T-cell (primary cell): ENCODE measurements at regions not wholly inside any gene's neighbourhood (a gene's known extent, or its start where the extent isn't known, plus 50 kb on each side); places are given as distances from the start of the nearest gene placed in this dataset.
"Not testable (repeated sequence)": the region's sequence is repeated elsewhere in the genome, so short reads cannot be mapped to it uniquely, and the experiment has no call there.

Source experiments
- ATAC-seq, 4 experiments: fragments of 200-7000 bp in 3 of 4; fragments of 150-1000 bp in 1 of 4; cut with Tn5 transposase; replicated peaks in 1 of 4; 1 replicate in 3 of 4; 2 replicates in 1 of 4; pipeline ENCODE4 v1.10.0; 2021; ENCODE audit warnings: moderate library complexity in 3 of 4, mild to moderate bottlenecking in 2 of 4, moderate number of reproducible peaks in 1 of 4
- CTCF ChIA-PET, 2 donors: fragments of 300-600 bp; sonication (Branson Sonifier 250); formaldehyde crosslinking; loops; one replicate each; lab custom pipeline; 2022; ENCODE audit warnings: antibody characterized with exemption in 2 of 2; lab: Charles Lee
- POLR2A ChIA-PET, 2 donors: fragments of 300-600 bp; sonication (Branson Sonifier 250); formaldehyde crosslinking; loops; one replicate each; lab custom pipeline; 2022; ENCODE audit warnings: antibody characterized with exemption in 2 of 2; lab: Charles Lee
- DNase-seq, 35 experiments: peaks; one replicate each; pipeline versions ENCODE4 v3.0.0 to v3.0.0-alpha.2; 2013 to 2023
- H3K27ac ChIP-seq: one replicate; pipeline ENCODE4 v1.5.1; 2013; ENCODE audit warnings: low read length
- H3K27me3 ChIP-seq, 2 experiments: replicated peaks in 1 of 2; 1 replicate in 1 of 2; 2 replicates in 1 of 2; pipeline versions ENCODE4 v1.6.1 to v1.7.0; 2013; ENCODE audit warnings: low read length in 1 of 2, mixed read lengths in 1 of 2; ENCODE audit not compliant: control insufficient read depth in 2 of 2, insufficient read depth in 2 of 2; ENCODE audit errors: extremely low read depth in 1 of 2
- H3K36me3 ChIP-seq, 2 donors: 1 replicate in 1 of 2; 2 replicates in 1 of 2; pipeline versions ENCODE4 v1.6.1 to v1.7.0; 2013; ENCODE audit warnings: low read length in 1 of 2; ENCODE audit not compliant: control insufficient read depth in 2 of 2, insufficient read depth in 1 of 2; ENCODE audit errors: extremely low read depth in 1 of 2
- H3K4me1 ChIP-seq, 2 experiments: 1 replicate in 1 of 2; 2 replicates in 1 of 2; pipeline versions ENCODE4 v1.6.1 to v1.7.0; 2013; ENCODE audit warnings: low read length in 2 of 2, mixed read lengths in 1 of 2; ENCODE audit not compliant: insufficient read depth in 2 of 2, control insufficient read depth in 1 of 2; ENCODE audit errors: extremely low read depth in 1 of 2
- H3K4me3 ChIP-seq, 2 donors: 1 replicate in 1 of 2; 2 replicates in 1 of 2; pipeline versions ENCODE4 v1.5.1 to v1.7.0; 2013; ENCODE audit warnings: mild to moderate bottlenecking in 2 of 2, low read length in 1 of 2, moderate library complexity in 1 of 2; ENCODE audit not compliant: control insufficient read depth in 1 of 2; ENCODE audit errors: extremely low read depth in 1 of 2
- H3K9me3 ChIP-seq: 2 replicates; pipeline ENCODE4 v1.7.0; 2013
- H3K27ac Mint-ChIP-seq, 2 donors: one replicate each; pipeline ENCODE4 v1.8.0; 2020 to 2021; ENCODE audit warnings: mild to moderate bottlenecking in 2 of 2, mixed read lengths in 2 of 2
- H3K27me3 Mint-ChIP-seq, 2 donors: one replicate each; pipeline ENCODE4 v1.8.0; 2021 to 2022; ENCODE audit warnings: mixed read lengths in 2 of 2
- H3K36me3 Mint-ChIP-seq: one replicate; pipeline ENCODE4 v1.8.0; 2021; ENCODE audit warnings: mixed read lengths
- H3K4me1 Mint-ChIP-seq, 3 donors: one replicate each; pipeline ENCODE4 v1.8.0; 2020 to 2022; ENCODE audit warnings: mixed read lengths in 3 of 3, mild to moderate bottlenecking in 1 of 3
- H3K4me3 Mint-ChIP-seq, 3 donors: one replicate each; pipeline ENCODE4 v1.8.0; 2020 to 2022; ENCODE audit warnings: mild to moderate bottlenecking in 3 of 3, mixed read lengths in 3 of 3, moderate library complexity in 3 of 3
- H3K9me3 Mint-ChIP-seq, 3 donors: one replicate each; pipeline ENCODE4 v1.8.0; 2020 to 2022; ENCODE audit warnings: mixed read lengths in 3 of 3
- WGBS: methylation state at CpG from one replicate; pipeline ENCODE4 v1.1.5; 2013; ENCODE audit warnings: missing lambda C conversion rate; ENCODE audit not compliant: insufficient coverage; 5-methylcytosine and 5-hydroxymethylcytosine counted together

GRCh38 chr5:91449083-91449482, 66.0 kb upstream of the ARRDC3 start:
- ATAC-seq (no peak), DNase-seq (no peak)
- peaks cover 0 to 3% (median 2%) of the 10 kb centered on the region in 3 donors for H3K4me1 Mint-ChIP-seq
- H3K4me1 ChIP-seq, result no peaks in the 10 kb centered on the region
- no peaks in the 10 kb centered on the region for H3K9me3 ChIP-seq
- no CpG with 5 or more reads among the region's 1 CpG for WGBS
- no peak overlapping the region for H3K27ac ChIP-seq
- H3K27me3 ChIP-seq, result no peaks in the 10 kb centered on the region
- CTCF ChIA-PET, result no interaction called here
- no peak overlapping the region for H3K27ac Mint-ChIP-seq
- no peaks in the 10 kb centered on the region for H3K36me3 ChIP-seq
- no peaks in the 10 kb centered on the region for H3K27me3 Mint-ChIP-seq
- POLR2A ChIA-PET, result no interaction called here
- peaks cover 0 to 4% (median 4%) of the 10 kb centered on the region in 3 donors for H3K9me3 Mint-ChIP-seq
- H3K4me3 ChIP-seq, result no peak overlapping the region
- H3K36me3 Mint-ChIP-seq, result peaks cover 9% of the 10 kb centered on the region
- no peak overlapping the region for H3K4me3 Mint-ChIP-seq

GRCh38 chr5:91448079-91448478, 65.0 kb upstream of the ARRDC3 start:
- H3K4me3 Mint-ChIP-seq, H3K4me3 ChIP-seq, H3K27me3 ChIP-seq, ATAC-seq, POLR2A ChIA-PET, H3K27ac ChIP-seq, H3K27ac Mint-ChIP-seq, H3K9me3 ChIP-seq, H3K9me3 Mint-ChIP-seq, H3K4me1 Mint-ChIP-seq, H3K36me3 Mint-ChIP-seq, CTCF ChIA-PET, H3K4me1 ChIP-seq, DNase-seq, H3K27me3 Mint-ChIP-seq, H3K36me3 ChIP-seq: not testable (repeated sequence)
- no CpG with 5 or more reads among the region's 2 CpGs for WGBS

GRCh38 chr5:91446880-91447279, 63.8 kb upstream of the ARRDC3 start:
- H3K4me3 ChIP-seq, H3K27ac ChIP-seq, H3K27me3 Mint-ChIP-seq, CTCF ChIA-PET, H3K36me3 ChIP-seq, H3K27me3 ChIP-seq, H3K4me1 Mint-ChIP-seq, H3K4me1 ChIP-seq, DNase-seq, H3K9me3 Mint-ChIP-seq, ATAC-seq, H3K36me3 Mint-ChIP-seq, POLR2A ChIA-PET, H3K27ac Mint-ChIP-seq, H3K9me3 ChIP-seq, H3K4me3 Mint-ChIP-seq: not testable (repeated sequence)
- WGBS, result no CpG with 5 or more reads among the region's 3 CpGs

GRCh38 chr5:91443761-91444467, 60.8 kb upstream of the ARRDC3 start:
- Histone ChIP-seq H3K27ac (no peak overlapping the region), H3K4me3 (no peak overlapping the region), H3K4me1 (no peaks in the 10 kb centered on the region), H3K36me3 (no peaks in the 10 kb centered on the region), H3K27me3 (no peaks in the 10 kb centered on the region), H3K9me3 (no peaks in the 10 kb centered on the region)
- DNase-seq (no peak), ATAC-seq (no peak)
- Mint-ChIP-seq H3K27me3 (no peaks in the 10 kb centered on the region), H3K36me3 (peaks cover 9% of the 10 kb centered on the region), H3K9me3 (peaks cover 0 to 4% (median 4%) of the 10 kb centered on the region in 3 donors), H3K4me1 (no peaks in the 10 kb centered on the region), H3K27ac (no peak overlapping the region), H3K4me3 (no peak overlapping the region)
- no CpG with 5 or more reads among the region's 1 CpG for WGBS
- ChIA-PET CTCF (interaction anchor here in 1 of 2 donors (0.6 to 1.2 kb wide), 3 partner anchors 10 to 238 kb away, joined by 3 to 5 read pairs (median 3); no protein-coding TSS in a partner anchor), POLR2A (no interaction called here)

- no peaks in the 10 kb centered on the region for H3K4me1 ChIP-seq
- H3K27ac ChIP-seq, result no peak overlapping the region
- WGBS, result no CpG with 5 or more reads among the region's 1 CpG
- H3K27me3 ChIP-seq, result no peaks in the 10 kb centered on the region
- H3K27ac Mint-ChIP-seq, result no peak overlapping the region
- no peak overlapping the region for H3K4me3 ChIP-seq
- no peaks in the 10 kb centered on the region for H3K9me3 ChIP-seq
- H3K4me3 Mint-ChIP-seq, result no peak overlapping the region
- peaks cover 0 to 2% (median 2%) of the 10 kb centered on the region in 3 donors for H3K9me3 Mint-ChIP-seq
- peaks cover 2 to 7% (median 6%) of the 10 kb centered on the region in 3 donors for H3K4me1 Mint-ChIP-seq
- H3K36me3 ChIP-seq, result no peaks in the 10 kb centered on the region
- ATAC-seq (no peak), DNase-seq (no peak)
- ChIA-PET POLR2A (no interaction called here), CTCF (no interaction called here)
- H3K36me3 Mint-ChIP-seq, result peaks cover 7% of the 10 kb centered on the region
- H3K27me3 Mint-ChIP-seq, result no peaks in the 10 kb centered on the region
Measured at GRCh38 chr5:91443023-91443422, 59.9 kb upstream of the ARRDC3 start.

GRCh38 chr5:91441082-91441481, 58.0 kb upstream of the ARRDC3 start:
- Histone ChIP-seq H3K4me3 (no peak overlapping the region), H3K27me3 (no peaks in the 10 kb centered on the region), H3K27ac (no peak overlapping the region), H3K4me1 (no peaks in the 10 kb centered on the region), H3K9me3 (no peaks in the 10 kb centered on the region), H3K36me3 (no peaks in the 10 kb centered on the region)
- DNase-seq, result no peak
- POLR2A ChIA-PET, result interaction anchor here in 1 of 2 donors (0.6 kb wide), 1 partner anchor 1604 kb away, joined by 3 read pairs; no protein-coding TSS in a partner anchor
- Mint-ChIP-seq H3K4me3 (no peak overlapping the region), H3K4me1 (peaks cover 6 to 13% (median 11%) of the 10 kb centered on the region in 3 donors), H3K9me3 (no peaks in the 10 kb centered on the region), H3K36me3 (no peaks in the 10 kb centered on the region), H3K27me3 (no peaks in the 10 kb centered on the region), H3K27ac (no peak overlapping the region)
- ATAC-seq, result no peak
- no CpG with 5 or more reads among the region's 1 CpG for WGBS
- CTCF ChIA-PET, result interaction anchor here (0.9 to 2.1 kb wide), 2 partner anchors 21 to 22 kb away, joined by 3 to 6 read pairs; no protein-coding TSS in a partner anchor
